Smooth muscle cell (in vitro differentiated cells): ENCODE measurements at regions not wholly inside any gene's neighbourhood (a gene's known extent, or its start where the extent isn't known, plus 50 kb on each side); places are given as distances from the start of the nearest gene placed in this dataset.
A peak's percentile ranks its signal among the peaks of the same experiment; 100 is the strongest.

Experiments
- DNase-seq: peaks from one replicate; lab custom pipeline; 2025; ENCODE audit not compliant: unreplicated experiment; lab: John Stamatoyannopoulos, UW
- H2AFZ ChIP-seq: fragments of 200-600 bp; sonication (generic); 2 replicates; pipeline ENCODE4 v1.6.0; 2016; ENCODE audit warnings: antibody characterized with exemption, low read depth, mild to moderate bottlenecking
- H3F3A ChIP-seq: fragments of 200-600 bp; sonication (generic); 2 replicates; pipeline ENCODE4 v1.6.0; 2017; ENCODE audit warnings: antibody characterized with exemption, low read depth
- H3K27ac ChIP-seq: fragments of 200-600 bp; sonication (generic); 2 replicates; pipeline ENCODE4 v1.5.1; 2016; ENCODE audit warnings: low read depth, mild to moderate bottlenecking
- H3K27me3 ChIP-seq: fragments of 200-600 bp; sonication (generic); 2 replicates; pipeline ENCODE4 v1.6.1; 2016; ENCODE audit warnings: low read depth, mild to moderate bottlenecking
- H3K36me3 ChIP-seq: fragments of 200-600 bp; sonication (generic); 2 replicates; pipeline ENCODE4 v1.5.1; 2016; ENCODE audit warnings: low read depth
- H3K4me1 ChIP-seq: fragments of 200-600 bp; sonication (generic); 2 replicates; pipeline ENCODE4 v1.5.1; 2016; ENCODE audit warnings: low read depth
- H3K4me2 ChIP-seq: fragments of 200-600 bp; sonication (generic); 2 replicates; pipeline ENCODE4 v1.6.0; 2016; ENCODE audit warnings: mild to moderate bottlenecking
- H3K4me3 ChIP-seq: fragments of 200-600 bp; sonication (generic); 2 replicates; pipeline ENCODE4 v1.5.1; 2016; ENCODE audit warnings: mild to moderate bottlenecking
- H3K79me2 ChIP-seq: fragments of 200-600 bp; sonication (generic); 2 replicates; pipeline ENCODE4 v1.6.0; 2016; ENCODE audit warnings: low read depth, mild to moderate bottlenecking
- H3K9ac ChIP-seq: fragments of 200-600 bp; sonication (generic); 2 replicates; pipeline ENCODE4 v1.6.0; 2016; ENCODE audit warnings: low read depth
- H3K9me3 ChIP-seq: fragments of 200-600 bp; sonication (generic); replicated peaks from 2 replicates; pipeline ENCODE4 v1.5.1; 2016; ENCODE audit warnings: low read depth
- H4K20me1 ChIP-seq: fragments of 200-600 bp; sonication (generic); 2 replicates; pipeline ENCODE4 v1.6.0; 2016; ENCODE audit warnings: low read depth
- WGBS: methylation state at CpG from one replicate; pipeline ENCODE4 v1.1.7; 2016; ENCODE audit warnings: low lambda C conversion rate; 5-methylcytosine and 5-hydroxymethylcytosine counted together
- TF ChIP-seq, protein P1 (sequence below): fragments of 200-600 bp; sonication (generic); IDR thresholded peaks from 2 replicates; pipeline ENCODE4 v1.5.1; 2017; ENCODE audit warnings: borderline replicate concordance, mild to moderate bottlenecking, antibody characterized with exemption; ENCODE audit not compliant: insufficient read depth, poor library complexity, severe bottlenecking

DNA sequence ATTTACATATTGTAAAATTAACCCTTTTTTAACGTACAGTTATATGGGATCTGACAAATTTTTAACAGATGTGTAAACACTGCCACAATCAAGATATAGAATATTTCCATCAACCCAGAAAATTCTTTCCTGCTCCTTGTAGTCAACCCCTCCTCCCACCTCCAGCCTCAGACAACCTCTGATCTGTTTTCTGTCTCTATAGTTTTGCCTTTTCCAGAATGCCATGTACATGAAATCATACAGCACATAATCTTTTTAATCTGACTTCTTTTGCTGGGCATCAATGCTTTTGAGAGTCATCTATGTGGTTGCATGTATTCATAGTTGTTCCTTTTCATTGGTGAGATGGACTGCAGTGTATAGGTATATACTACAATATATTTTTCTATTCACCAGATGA is 153.0 kb downstream of the SMAD6 start:
- Histone ChIP-seq H4K20me1 (no peaks in the 10 kb centered on the region), H3F3A (peaks cover 23% of the 10 kb centered on the region), H2AFZ (no peak overlapping the region), H3K9ac (no peak overlapping the region), H3K4me2 (peak overlapping the region; percentile 30), H3K4me3 (no peak overlapping the region), H3K27me3 (no peaks in the 10 kb centered on the region), H3K79me2 (peaks cover 10% of the 10 kb centered on the region), H3K36me3 (no peaks in the 10 kb centered on the region), H3K4me1 (peaks cover 16% of the 10 kb centered on the region), H3K27ac (peak overlapping the region; percentile 78), H3K9me3 (no peaks in the 10 kb centered on the region)
- TF ChIP-seq, protein P1, sequence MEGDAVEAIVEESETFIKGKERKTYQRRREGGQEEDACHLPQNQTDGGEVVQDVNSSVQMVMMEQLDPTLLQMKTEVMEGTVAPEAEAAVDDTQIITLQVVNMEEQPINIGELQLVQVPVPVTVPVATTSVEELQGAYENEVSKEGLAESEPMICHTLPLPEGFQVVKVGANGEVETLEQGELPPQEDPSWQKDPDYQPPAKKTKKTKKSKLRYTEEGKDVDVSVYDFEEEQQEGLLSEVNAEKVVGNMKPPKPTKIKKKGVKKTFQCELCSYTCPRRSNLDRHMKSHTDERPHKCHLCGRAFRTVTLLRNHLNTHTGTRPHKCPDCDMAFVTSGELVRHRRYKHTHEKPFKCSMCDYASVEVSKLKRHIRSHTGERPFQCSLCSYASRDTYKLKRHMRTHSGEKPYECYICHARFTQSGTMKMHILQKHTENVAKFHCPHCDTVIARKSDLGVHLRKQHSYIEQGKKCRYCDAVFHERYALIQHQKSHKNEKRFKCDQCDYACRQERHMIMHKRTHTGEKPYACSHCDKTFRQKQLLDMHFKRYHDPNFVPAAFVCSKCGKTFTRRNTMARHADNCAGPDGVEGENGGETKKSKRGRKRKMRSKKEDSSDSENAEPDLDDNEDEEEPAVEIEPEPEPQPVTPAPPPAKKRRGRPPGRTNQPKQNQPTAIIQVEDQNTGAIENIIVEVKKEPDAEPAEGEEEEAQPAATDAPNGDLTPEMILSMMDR, result no peak
- DNase-seq, result no peak
- WGBS, result 28% methylated on average over 1 of the region's 1 CpG

DNA sequence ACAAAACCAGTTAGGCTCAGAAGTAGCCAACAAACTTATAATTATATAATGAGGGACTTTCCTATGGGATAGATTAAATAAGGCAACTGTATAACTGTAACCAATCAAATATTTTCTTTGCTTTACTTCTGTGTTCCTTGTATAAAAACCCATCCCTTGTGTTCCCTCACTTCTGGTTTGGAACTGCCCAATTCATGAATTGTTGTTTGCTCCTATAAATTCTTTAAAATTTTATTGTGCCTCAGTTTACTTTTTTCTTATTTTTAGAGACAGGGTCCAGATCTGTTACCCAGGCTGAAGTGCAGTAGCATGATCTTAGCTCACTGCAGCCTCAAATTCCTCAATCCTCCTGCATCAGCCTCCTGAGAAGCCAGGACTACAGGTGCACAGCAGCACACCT is 155.7 kb downstream of the SMAD6 start:
- Histone ChIP-seq H3K4me3 (no peak overlapping the region), H3K36me3 (no peaks in the 10 kb centered on the region), H4K20me1 (no peaks in the 10 kb centered on the region), H3K9me3 (no peaks in the 10 kb centered on the region), H3K27ac (no peak overlapping the region), H3K4me1 (no peaks in the 10 kb centered on the region), H3K79me2 (peaks cover 10% of the 10 kb centered on the region), H3F3A (peaks cover 4% of the 10 kb centered on the region), H3K9ac (no peak overlapping the region), H2AFZ (no peak overlapping the region), H3K4me2 (no peak overlapping the region), H3K27me3 (no peaks in the 10 kb centered on the region)
- no peak for DNase-seq
- TF ChIP-seq, protein P1, result no peak

GRCh38 chr15:66858423-66859207 is 156.6 kb downstream of the SMAD6 start:
- H3K4me2 ChIP-seq, result no peak overlapping the region
- DNase-seq, result no peak
- no peak overlapping the region for H3K27ac ChIP-seq
- H3K79me2 ChIP-seq, result peaks cover 10% of the 10 kb centered on the region
- no peak overlapping the region for H2AFZ ChIP-seq
- H3F3A ChIP-seq, result peaks cover 3% of the 10 kb centered on the region
- no peaks in the 10 kb centered on the region for H4K20me1 ChIP-seq
- H3K4me1 ChIP-seq, result no peaks in the 10 kb centered on the region
- no peaks in the 10 kb centered on the region for H3K9me3 ChIP-seq
- WGBS, result 78% methylated on average over 7 of the region's 7 CpGs
- H3K27me3 ChIP-seq, result no peaks in the 10 kb centered on the region
- H3K9ac ChIP-seq, result no peak overlapping the region
- TF ChIP-seq, protein P1, result no peak
- no peaks in the 10 kb centered on the region for H3K36me3 ChIP-seq
- no peak overlapping the region for H3K4me3 ChIP-seq

DNA sequence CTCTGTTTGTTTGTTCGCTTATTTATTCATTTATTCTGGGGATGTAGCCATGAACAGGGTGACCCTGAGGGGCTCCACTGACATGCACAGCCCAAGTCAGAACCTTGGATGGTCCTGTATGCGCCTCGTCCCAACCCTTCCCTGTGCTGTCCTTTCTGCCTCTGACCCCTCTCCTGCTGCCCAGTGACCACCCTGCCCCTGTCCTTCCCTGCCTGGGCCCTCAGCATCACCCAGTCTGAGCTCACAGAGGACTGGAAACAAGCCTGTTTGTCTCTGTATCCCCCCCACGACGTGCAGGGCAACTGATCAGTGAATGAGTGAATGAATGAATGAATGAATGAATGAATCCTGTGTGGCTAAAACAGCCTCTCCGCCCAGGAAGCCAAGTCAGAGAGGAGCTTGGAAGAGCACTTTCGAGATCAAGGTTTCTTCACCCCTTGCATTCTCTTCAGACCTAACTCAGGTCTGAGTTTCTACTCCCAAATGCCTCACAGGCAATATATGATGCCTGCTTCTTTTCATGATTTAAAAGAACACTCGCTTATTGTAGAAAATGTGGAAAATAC is 157.7 kb downstream of the SMAD6 start:
- no peaks in the 10 kb centered on the region for H3K27me3 ChIP-seq
- peaks cover 10% of the 10 kb centered on the region for H3K79me2 ChIP-seq
- no peak overlapping the region for H3K4me3 ChIP-seq
- no peaks in the 10 kb centered on the region for H4K20me1 ChIP-seq
- peaks cover 3% of the 10 kb centered on the region for H3F3A ChIP-seq
- no peaks in the 10 kb centered on the region for H3K9me3 ChIP-seq
- no peaks in the 10 kb centered on the region for H3K4me1 ChIP-seq
- no peaks in the 10 kb centered on the region for H3K36me3 ChIP-seq
- H2AFZ ChIP-seq, result no peak overlapping the region
- no peak overlapping the region for H3K4me2 ChIP-seq
- 92% methylated on average over 8 of the region's 8 CpGs for WGBS
- TF ChIP-seq, protein P1, result no peak
- DNase-seq, result no peak
- no peak overlapping the region for H3K27ac ChIP-seq
- no peak overlapping the region for H3K9ac ChIP-seq
